DND-41 (cell line): ENCODE measurements at regions not wholly inside any gene's neighbourhood (a gene's known extent, or its start where the extent isn't known, plus 50 kb on each side); places are given as distances from the start of the nearest gene placed in this dataset.

ENCODE experiments used
- ATAC-seq: fragments of 200-7000 bp; cut with Tn5 transposase; 3 replicates; pipeline ENCODE4 v1.9.1; 2021; ENCODE audit warnings: low read depth; ENCODE audit not compliant: insufficient read depth
- DNase-seq: peaks from one replicate; pipeline ENCODE4 v3.0.0-alpha.2; 2020
- H2AFZ ChIP-seq: 2 replicates; pipeline ENCODE4 v1.6.0; 2012; ENCODE audit warnings: low read depth, low read length
- H3K27ac ChIP-seq: 2 replicates; pipeline ENCODE4 v1.5.1; 2012; ENCODE audit warnings: low read length, inconsistent platforms
- H3K27me3 ChIP-seq: fragments of 200-600 bp; sonication (generic); 2 replicates; pipeline ENCODE4 v1.6.0; 2012; ENCODE audit warnings: low read length, mild to moderate bottlenecking, inconsistent platforms; ENCODE audit not compliant: insufficient read depth, poor library complexity
- H3K36me3 ChIP-seq: 2 replicates; pipeline ENCODE4 v1.5.1; 2012; ENCODE audit warnings: low read length, inconsistent platforms; ENCODE audit not compliant: insufficient read depth
- H3K4me1 ChIP-seq: 2 replicates; pipeline ENCODE4 v1.5.1; 2012; ENCODE audit warnings: mild to moderate bottlenecking, low read length; ENCODE audit not compliant: insufficient read depth
- H3K4me2 ChIP-seq: 2 replicates; pipeline ENCODE4 v1.6.0; 2012; ENCODE audit warnings: mild to moderate bottlenecking, moderate library complexity, low read length, inconsistent platforms; ENCODE audit not compliant: insufficient read depth
- H3K4me3 ChIP-seq, 2 experiments: fragments of 200-600 bp in 1 of 2; shearing (Covaris generic) in 1 of 2; 2 replicates each; pipeline ENCODE4 v1.5.1; 2012 to 2016; ENCODE audit warnings: inconsistent platforms in 2 of 2, low read length in 2 of 2, mild to moderate bottlenecking in 2 of 2, low read depth in 1 of 2, moderate library complexity in 1 of 2
- H3K79me2 ChIP-seq: 2 replicates; pipeline ENCODE4 v1.6.0; 2012; ENCODE audit warnings: low read length, inconsistent platforms; ENCODE audit not compliant: insufficient read depth
- H3K9ac ChIP-seq: 2 replicates; pipeline ENCODE4 v1.6.0; 2012; ENCODE audit warnings: low read depth, mild to moderate bottlenecking, inconsistent platforms, low read length, moderate library complexity
- H3K9me3 ChIP-seq: 2 replicates; pipeline ENCODE4 v1.5.1; 2012; ENCODE audit warnings: low read length, moderate library complexity, mild to moderate bottlenecking, inconsistent platforms; ENCODE audit not compliant: insufficient read depth, severe bottlenecking
- H4K20me1 ChIP-seq: 2 replicates; pipeline ENCODE4 v1.6.0; 2012; ENCODE audit warnings: low read length; ENCODE audit not compliant: insufficient read depth
- EZH2 ChIP-seq: IDR thresholded peaks from 3 replicates; pipeline ENCODE4 v1.6.1; 2012; ENCODE audit warnings: borderline replicate concordance, low read depth, mild to moderate bottlenecking, moderate library complexity, low read length, inconsistent platforms; ENCODE audit not compliant: severe bottlenecking
- TF ChIP-seq, protein P1 (sequence below): IDR thresholded peaks from 2 replicates; pipeline ENCODE4 v1.5.1; 2012; ENCODE audit warnings: borderline replicate concordance, low read length, moderate library complexity, mild to moderate bottlenecking; ENCODE audit not compliant: poor library complexity, severe bottlenecking; ENCODE audit errors: extremely low read depth

- Histone ChIP-seq H2AFZ (no peak overlapping the region), H3K9ac (no peak overlapping the region), H3K27ac (no peak overlapping the region), H3K4me2 (no peak overlapping the region), H4K20me1 (no peaks in the 10 kb centered on the region), H3K4me3 (no peak overlapping the region), H3K79me2 (no peaks in the 10 kb centered on the region), H3K9me3 (no peaks in the 10 kb centered on the region), H3K4me1 (no peaks in the 10 kb centered on the region), H3K27me3 (no peaks in the 10 kb centered on the region), H3K36me3 (no peaks in the 10 kb centered on the region)
- no peak for ATAC-seq
- TF ChIP-seq EZH2: no peak
- TF ChIP-seq, protein P1, sequence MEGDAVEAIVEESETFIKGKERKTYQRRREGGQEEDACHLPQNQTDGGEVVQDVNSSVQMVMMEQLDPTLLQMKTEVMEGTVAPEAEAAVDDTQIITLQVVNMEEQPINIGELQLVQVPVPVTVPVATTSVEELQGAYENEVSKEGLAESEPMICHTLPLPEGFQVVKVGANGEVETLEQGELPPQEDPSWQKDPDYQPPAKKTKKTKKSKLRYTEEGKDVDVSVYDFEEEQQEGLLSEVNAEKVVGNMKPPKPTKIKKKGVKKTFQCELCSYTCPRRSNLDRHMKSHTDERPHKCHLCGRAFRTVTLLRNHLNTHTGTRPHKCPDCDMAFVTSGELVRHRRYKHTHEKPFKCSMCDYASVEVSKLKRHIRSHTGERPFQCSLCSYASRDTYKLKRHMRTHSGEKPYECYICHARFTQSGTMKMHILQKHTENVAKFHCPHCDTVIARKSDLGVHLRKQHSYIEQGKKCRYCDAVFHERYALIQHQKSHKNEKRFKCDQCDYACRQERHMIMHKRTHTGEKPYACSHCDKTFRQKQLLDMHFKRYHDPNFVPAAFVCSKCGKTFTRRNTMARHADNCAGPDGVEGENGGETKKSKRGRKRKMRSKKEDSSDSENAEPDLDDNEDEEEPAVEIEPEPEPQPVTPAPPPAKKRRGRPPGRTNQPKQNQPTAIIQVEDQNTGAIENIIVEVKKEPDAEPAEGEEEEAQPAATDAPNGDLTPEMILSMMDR: no peak
- no peak for DNase-seq
These were observed 807.9 kb upstream of the NUDT12 start for GRCh38 chr5:104370523-104370922.

- Histone ChIP-seq H3K4me3 (no peak overlapping the region), H3K27ac (no peak overlapping the region), H3K4me1 (no peaks in the 10 kb centered on the region), H3K9me3 (no peaks in the 10 kb centered on the region), H2AFZ (no peak overlapping the region), H3K27me3 (no peaks in the 10 kb centered on the region), H3K9ac (no peak overlapping the region), H3K4me2 (no peak overlapping the region), H3K79me2 (no peaks in the 10 kb centered on the region), H4K20me1 (no peaks in the 10 kb centered on the region), H3K36me3 (no peaks in the 10 kb centered on the region)
- TF ChIP-seq, protein P1: no peak
- no peak for TF ChIP-seq EZH2
- DNase-seq (no peak), ATAC-seq (no peak)
These were observed 805.4 kb upstream of the NUDT12 start for GRCh38 chr5:104367978-104368377.

GRCh38 chr5:104363567-104363966, 801.0 kb upstream of the NUDT12 start:
- Histone ChIP-seq H2AFZ (no peak overlapping the region), H3K4me2 (no peak overlapping the region), H3K27me3 (no peaks in the 10 kb centered on the region), H3K9me3 (no peaks in the 10 kb centered on the region), H3K27ac (no peak overlapping the region), H3K4me3 (no peak overlapping the region), H3K79me2 (no peaks in the 10 kb centered on the region), H3K9ac (no peak overlapping the region), H3K36me3 (no peaks in the 10 kb centered on the region), H3K4me1 (no peaks in the 10 kb centered on the region), H4K20me1 (no peaks in the 10 kb centered on the region)
- no peak for ATAC-seq
- no peak for DNase-seq
- TF ChIP-seq, protein P1: no peak
- no peak for TF ChIP-seq EZH2

DNA sequence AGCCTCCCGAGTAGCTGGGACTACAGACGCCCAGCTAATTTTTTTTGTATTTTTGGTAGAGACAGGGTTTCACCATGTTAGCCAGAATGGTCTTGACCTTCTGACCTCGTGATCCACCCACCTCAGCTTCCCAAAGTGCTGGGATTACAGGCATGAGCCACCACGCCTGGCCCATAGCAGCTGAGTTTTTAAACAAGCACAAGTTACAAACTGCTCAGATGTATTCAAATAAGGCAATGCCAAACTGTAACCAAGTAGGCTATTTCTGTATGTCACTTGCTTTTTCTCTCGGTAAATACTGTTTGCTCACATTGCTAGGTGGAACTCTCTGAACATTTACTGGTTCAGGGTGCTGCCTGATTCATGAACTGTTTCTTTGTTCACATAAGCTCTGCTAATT, 799.3 kb upstream of the NUDT12 start:
- H3K4me3 ChIP-seq: no peak overlapping the region
- no peaks in the 10 kb centered on the region for H3K4me1 ChIP-seq
- no peak for DNase-seq
- no peaks in the 10 kb centered on the region for H3K36me3 ChIP-seq
- H3K27ac ChIP-seq: no peak overlapping the region
- no peak overlapping the region for H2AFZ ChIP-seq
- no peaks in the 10 kb centered on the region for H3K79me2 ChIP-seq
- no peaks in the 10 kb centered on the region for H3K9me3 ChIP-seq
- H4K20me1 ChIP-seq: no peaks in the 10 kb centered on the region
- no peaks in the 10 kb centered on the region for H3K27me3 ChIP-seq
- TF ChIP-seq, protein P1: no peak
- no peak for TF ChIP-seq EZH2
- no peak overlapping the region for H3K9ac ChIP-seq
- no peak overlapping the region for H3K4me2 ChIP-seq
- no peak for ATAC-seq
